ENCODE measurements at regions not wholly inside any gene's neighbourhood (a gene's known extent, or its start where the extent isn't known, plus 50 kb on each side); places are given as distances from the start of the nearest gene placed in this dataset.
"Not testable (repeated sequence)": the region's sequence is repeated elsewhere in the genome, so short reads cannot be mapped to it uniquely, and the experiment has no call there.

DNA sequence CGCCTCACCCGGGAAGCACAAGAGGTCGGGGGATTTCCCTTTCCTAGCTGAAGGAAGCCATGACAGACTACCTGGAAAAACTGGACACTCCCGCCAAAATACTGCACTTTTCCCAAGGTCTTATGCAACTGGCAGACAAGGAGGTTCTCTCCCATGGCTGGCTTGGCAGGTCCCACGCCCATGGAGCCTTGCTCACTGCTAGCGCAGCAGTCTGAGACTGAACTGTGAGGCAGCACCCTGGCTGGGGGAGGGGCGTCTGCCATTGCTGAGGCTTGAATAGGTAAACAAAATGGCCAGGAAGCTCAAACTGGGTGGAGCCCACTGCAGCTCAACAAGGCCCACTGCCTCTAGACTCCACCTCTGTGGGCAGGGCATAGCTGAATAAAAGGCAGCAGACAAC lies 92.1 kb downstream of the C4BPA start:
- H3K9me3 ChIP-seq (ENCODE audit: low read depth, low read length, poor library complexity, severe bottlenecking); H3K27ac ChIP-seq (ENCODE audit: low read depth, low read length, poor library complexity, severe bottlenecking); intact Hi-C loops (cut with micrococcal nuclease; ENCODE audit: unreplicated experiment); H3K4me1 ChIP-seq (ENCODE audit: insufficient read depth, low read length, poor library complexity, severe bottlenecking); H3K27me3 ChIP-seq (replicated peaks; ENCODE audit: insufficient read depth, low read depth, low read length, poor library complexity); BruUV-seq (replicated peaks); H3K4me3 ChIP-seq (ENCODE audit: low read depth, low read length, poor library complexity, severe bottlenecking); H3K36me3 ChIP-seq (ENCODE audit: insufficient read depth, low read length, poor library complexity, severe bottlenecking); CTCF ChIA-PET; DNase-seq (ENCODE audit: low spot score); POLR2A ChIA-PET (ENCODE audit: low non-redundant PET): not testable (repeated sequence)

DNA sequence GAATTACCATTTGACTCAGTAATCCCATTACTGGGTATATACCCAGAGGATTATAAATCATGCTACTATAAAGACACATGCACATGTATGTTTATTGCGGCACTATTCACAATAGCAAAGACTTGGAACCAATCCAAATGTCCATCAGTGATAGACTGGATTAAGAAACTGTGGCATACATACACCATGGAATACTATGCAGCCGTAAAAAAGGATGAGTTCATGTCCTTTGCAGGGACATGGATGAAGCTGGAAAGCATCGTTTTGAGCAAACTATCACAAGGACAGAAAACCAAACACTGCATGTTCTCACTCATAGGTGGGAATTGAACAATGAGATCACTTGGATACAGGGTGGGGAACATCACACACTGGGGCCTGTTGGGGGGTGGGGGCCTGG lies 97.5 kb downstream of the C4BPA start:
- H3K36me3 ChIP-seq (ENCODE audit: insufficient read depth, low read length, poor library complexity, severe bottlenecking); BruUV-seq (replicated peaks); H3K9me3 ChIP-seq (ENCODE audit: low read depth, low read length, poor library complexity, severe bottlenecking); CTCF ChIA-PET; H3K27ac ChIP-seq (ENCODE audit: low read depth, low read length, poor library complexity, severe bottlenecking); DNase-seq (ENCODE audit: low spot score); H3K27me3 ChIP-seq (replicated peaks; ENCODE audit: insufficient read depth, low read depth, low read length, poor library complexity); intact Hi-C loops (cut with micrococcal nuclease; ENCODE audit: unreplicated experiment); POLR2A ChIA-PET (ENCODE audit: low non-redundant PET); H3K4me3 ChIP-seq (ENCODE audit: low read depth, low read length, poor library complexity, severe bottlenecking); H3K4me1 ChIP-seq (ENCODE audit: insufficient read depth, low read length, poor library complexity, severe bottlenecking): not testable (repeated sequence)

DNA sequence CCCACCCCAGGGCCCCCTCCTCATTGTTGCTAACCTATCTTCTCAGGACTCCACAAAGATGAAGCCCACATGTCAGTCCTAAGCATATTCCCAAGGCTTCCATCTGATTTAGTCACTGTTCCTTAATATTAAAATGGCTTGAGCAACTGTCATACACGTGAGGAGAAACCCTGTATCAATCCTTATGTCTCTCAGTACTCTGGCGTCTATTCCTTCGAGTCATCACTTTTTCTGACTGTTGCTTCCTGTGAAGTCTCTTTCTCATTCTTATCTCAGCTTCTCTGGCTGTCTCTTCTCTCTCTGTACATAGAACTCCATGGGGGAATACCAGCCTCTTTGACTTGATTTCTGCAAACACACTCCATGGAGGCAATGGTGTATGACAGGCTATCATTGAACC lies 98.4 kb downstream of the C4BPA start:
- no peaks in the 10 kb centered on the region for H3K27me3 ChIP-seq (replicated peaks; ENCODE audit: insufficient read depth, low read depth, low read length, poor library complexity)
- H3K36me3 ChIP-seq (ENCODE audit: insufficient read depth, low read length, poor library complexity, severe bottlenecking), result no peaks in the 10 kb centered on the region
- CTCF ChIA-PET, result no interaction called here
- POLR2A ChIA-PET (ENCODE audit: low non-redundant PET), result no interaction called here
- intact Hi-C loops (cut with micrococcal nuclease; ENCODE audit: unreplicated experiment), result no loop called here
- TF ChIP-seq, protein P1, sequence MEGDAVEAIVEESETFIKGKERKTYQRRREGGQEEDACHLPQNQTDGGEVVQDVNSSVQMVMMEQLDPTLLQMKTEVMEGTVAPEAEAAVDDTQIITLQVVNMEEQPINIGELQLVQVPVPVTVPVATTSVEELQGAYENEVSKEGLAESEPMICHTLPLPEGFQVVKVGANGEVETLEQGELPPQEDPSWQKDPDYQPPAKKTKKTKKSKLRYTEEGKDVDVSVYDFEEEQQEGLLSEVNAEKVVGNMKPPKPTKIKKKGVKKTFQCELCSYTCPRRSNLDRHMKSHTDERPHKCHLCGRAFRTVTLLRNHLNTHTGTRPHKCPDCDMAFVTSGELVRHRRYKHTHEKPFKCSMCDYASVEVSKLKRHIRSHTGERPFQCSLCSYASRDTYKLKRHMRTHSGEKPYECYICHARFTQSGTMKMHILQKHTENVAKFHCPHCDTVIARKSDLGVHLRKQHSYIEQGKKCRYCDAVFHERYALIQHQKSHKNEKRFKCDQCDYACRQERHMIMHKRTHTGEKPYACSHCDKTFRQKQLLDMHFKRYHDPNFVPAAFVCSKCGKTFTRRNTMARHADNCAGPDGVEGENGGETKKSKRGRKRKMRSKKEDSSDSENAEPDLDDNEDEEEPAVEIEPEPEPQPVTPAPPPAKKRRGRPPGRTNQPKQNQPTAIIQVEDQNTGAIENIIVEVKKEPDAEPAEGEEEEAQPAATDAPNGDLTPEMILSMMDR (conservative IDR thresholded peaks at IDR 0.05; ENCODE audit: low read depth, low read length), result no peak
- no peak for TF ChIP-seq EZH2 (IDR thresholded peaks at IDR 0.05; ENCODE audit: borderline replicate concordance, low read depth, low read length, poor library complexity, severe bottlenecking)
- DNase-seq (ENCODE audit: low spot score), result no peak
- peaks cover 4% of the 10 kb centered on the region for H3K9me3 ChIP-seq (ENCODE audit: low read depth, low read length, poor library complexity, severe bottlenecking)
- no peaks in the 10 kb centered on the region for H3K4me1 ChIP-seq (ENCODE audit: insufficient read depth, low read length, poor library complexity, severe bottlenecking)
- H3K27ac ChIP-seq (ENCODE audit: low read depth, low read length, poor library complexity, severe bottlenecking), result no peak overlapping the region
- no peak overlapping the region for H3K4me3 ChIP-seq (ENCODE audit: low read depth, low read length, poor library complexity, severe bottlenecking)
- BruUV-seq (replicated peaks), result no TSS peak

DNA sequence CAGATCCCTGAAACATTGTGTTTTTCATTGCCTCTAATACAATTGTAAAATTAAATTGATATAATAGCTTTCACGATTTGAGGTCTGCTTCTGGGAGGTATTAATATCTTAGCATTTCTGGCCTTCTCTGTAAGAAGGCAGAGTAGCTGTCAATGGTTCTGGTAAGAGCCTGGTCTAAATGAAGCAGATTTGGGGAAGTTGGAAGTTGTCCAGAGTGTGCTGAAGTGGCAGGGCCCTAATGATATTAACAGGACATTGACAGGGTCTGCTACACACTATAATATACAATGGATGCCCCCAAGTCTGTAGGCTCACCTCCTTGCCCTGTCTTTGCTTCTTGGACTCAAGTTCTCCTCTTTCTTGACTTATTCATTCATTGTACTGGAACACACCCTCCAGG lies 99.5 kb downstream of the C4BPA start:
- TF ChIP-seq, protein P1 (conservative IDR thresholded peaks at IDR 0.05; ENCODE audit: low read depth, low read length), result no peak
- TF ChIP-seq EZH2 (IDR thresholded peaks at IDR 0.05; ENCODE audit: borderline replicate concordance, low read depth, low read length, poor library complexity, severe bottlenecking), result no peak
- no peak for DNase-seq (ENCODE audit: low spot score)
- POLR2A ChIA-PET (ENCODE audit: low non-redundant PET), result no interaction called here
- peaks cover 4% of the 10 kb centered on the region for H3K9me3 ChIP-seq (ENCODE audit: low read depth, low read length, poor library complexity, severe bottlenecking)
- no peaks in the 10 kb centered on the region for H3K27me3 ChIP-seq (replicated peaks; ENCODE audit: insufficient read depth, low read depth, low read length, poor library complexity)
- CTCF ChIA-PET, result no interaction called here
- H3K4me1 ChIP-seq (ENCODE audit: insufficient read depth, low read length, poor library complexity, severe bottlenecking), result no peaks in the 10 kb centered on the region
- intact Hi-C loops (cut with micrococcal nuclease; ENCODE audit: unreplicated experiment), result no loop called here
- no peaks in the 10 kb centered on the region for H3K36me3 ChIP-seq (ENCODE audit: insufficient read depth, low read length, poor library complexity, severe bottlenecking)
- BruUV-seq (replicated peaks), result no TSS peak
- H3K27ac ChIP-seq (ENCODE audit: low read depth, low read length, poor library complexity, severe bottlenecking), result no peak overlapping the region
- H3K4me3 ChIP-seq (ENCODE audit: low read depth, low read length, poor library complexity, severe bottlenecking), result no peak overlapping the region
